Transverse colon (tissue), 4 donors: ENCODE measurements at regions not wholly inside any gene's neighbourhood (a gene's known extent, or its start where the extent isn't known, plus 50 kb on each side); places are given as distances from the start of the nearest gene placed in this dataset.

ENCODE experiments used
- POLR2AphosphoS5 ChIP-seq, 3 donors: sonication (generic); formaldehyde crosslinking; IDR thresholded peaks; one replicate each; pipeline ENCODE4 v1.6.1; 2016; ENCODE audit warnings: antibody characterized with exemption in 3 of 3
- TF ChIP-seq, protein P1 (sequence below), 5 experiments: fragments of 200-600 bp in 3 of 5; fragments of 450-650 bp in 2 of 5; sonication (generic) in 3 of 5; IDR thresholded peaks; 1 replicate in 2 of 5; 2 replicates in 3 of 5; pipeline ENCODE4 v1.5.1; 2016 to 2017; ENCODE audit warnings: antibody characterized with exemption in 5 of 5, inconsistent platforms in 3 of 5, mild to moderate bottlenecking in 2 of 5, moderate library complexity in 1 of 5

DNA sequence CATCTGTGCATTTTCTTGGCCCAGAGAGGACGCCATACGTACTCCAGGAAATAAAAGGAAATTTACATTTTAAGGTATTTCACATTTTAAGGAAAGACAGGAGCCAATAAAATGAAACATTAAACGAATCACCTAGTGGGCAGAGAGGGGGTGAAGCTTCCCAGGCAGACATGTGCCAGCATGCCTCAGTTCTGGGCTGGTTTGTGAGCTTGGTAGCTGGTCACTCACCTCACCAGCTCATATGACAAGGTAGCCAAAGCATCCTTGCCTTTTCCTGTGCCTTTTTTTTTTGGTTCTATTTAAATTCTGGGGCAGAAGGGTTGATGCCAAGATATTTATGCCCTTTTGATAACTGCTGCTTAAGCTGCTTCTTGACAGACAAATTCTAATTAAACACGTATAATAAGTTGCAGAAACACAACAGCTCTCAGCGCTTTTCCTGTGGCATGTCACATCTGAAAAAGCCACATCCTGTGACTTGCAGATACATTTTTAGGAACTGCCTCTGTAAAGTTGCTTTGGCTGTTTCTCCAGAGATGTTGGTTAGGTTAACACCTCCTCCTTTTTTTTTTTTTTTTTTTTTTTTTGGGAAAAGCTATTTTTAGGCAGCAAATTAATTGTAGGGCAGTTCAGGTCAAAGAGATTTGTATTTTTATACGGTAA is 218.6 kb downstream of the PDCD6IP start:
- TF ChIP-seq, protein P1, sequence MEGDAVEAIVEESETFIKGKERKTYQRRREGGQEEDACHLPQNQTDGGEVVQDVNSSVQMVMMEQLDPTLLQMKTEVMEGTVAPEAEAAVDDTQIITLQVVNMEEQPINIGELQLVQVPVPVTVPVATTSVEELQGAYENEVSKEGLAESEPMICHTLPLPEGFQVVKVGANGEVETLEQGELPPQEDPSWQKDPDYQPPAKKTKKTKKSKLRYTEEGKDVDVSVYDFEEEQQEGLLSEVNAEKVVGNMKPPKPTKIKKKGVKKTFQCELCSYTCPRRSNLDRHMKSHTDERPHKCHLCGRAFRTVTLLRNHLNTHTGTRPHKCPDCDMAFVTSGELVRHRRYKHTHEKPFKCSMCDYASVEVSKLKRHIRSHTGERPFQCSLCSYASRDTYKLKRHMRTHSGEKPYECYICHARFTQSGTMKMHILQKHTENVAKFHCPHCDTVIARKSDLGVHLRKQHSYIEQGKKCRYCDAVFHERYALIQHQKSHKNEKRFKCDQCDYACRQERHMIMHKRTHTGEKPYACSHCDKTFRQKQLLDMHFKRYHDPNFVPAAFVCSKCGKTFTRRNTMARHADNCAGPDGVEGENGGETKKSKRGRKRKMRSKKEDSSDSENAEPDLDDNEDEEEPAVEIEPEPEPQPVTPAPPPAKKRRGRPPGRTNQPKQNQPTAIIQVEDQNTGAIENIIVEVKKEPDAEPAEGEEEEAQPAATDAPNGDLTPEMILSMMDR (IDR thresholded peaks at IDR 0.05), result no peak
- TF ChIP-seq POLR2AphosphoS5 (IDR thresholded peaks at IDR 0.05), result no peak
